Medulla oblongata (tissue), 1 donor: ENCODE measurements at regions not wholly inside any gene's neighbourhood (a gene's known extent, or its start where the extent isn't known, plus 50 kb on each side); places are given as distances from the start of the nearest gene placed in this dataset.

ENCODE experiments used
- DNase-seq: peaks from one replicate; pipeline ENCODE4 v3.0.0-alpha.2; 2015; ENCODE audit errors: extremely low spot score

DNA sequence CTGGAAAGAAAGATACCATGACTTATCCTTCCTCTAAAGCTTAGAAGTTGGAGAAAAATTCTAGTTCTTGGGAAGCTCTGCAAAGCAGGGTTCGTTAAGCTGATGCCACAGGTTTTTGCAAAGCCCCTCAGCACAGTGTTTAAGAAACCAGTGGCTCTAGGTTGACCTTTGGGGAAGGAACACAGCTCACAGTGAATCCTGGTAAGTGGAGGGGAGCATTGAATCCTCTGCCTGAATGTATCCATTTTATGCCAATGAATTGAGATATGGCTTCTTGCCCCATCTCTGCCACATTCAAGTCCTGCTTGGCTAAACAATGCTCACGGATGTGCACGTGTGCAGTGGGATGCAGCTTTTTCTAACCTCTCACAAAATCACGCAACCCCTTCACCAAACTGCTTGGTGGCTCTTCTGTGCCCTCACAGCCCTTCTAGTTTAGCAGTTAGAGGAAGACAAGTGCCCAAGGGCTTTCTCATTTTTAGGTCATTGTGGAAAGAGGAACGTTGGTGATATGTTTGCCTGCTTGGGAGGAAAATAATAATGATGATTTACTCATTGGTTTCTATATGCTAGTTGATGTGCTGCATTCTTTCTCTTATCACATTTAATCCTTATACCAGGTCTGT lies 111.3 kb downstream of the DAD1 start:
- DNase-seq = no peak

DNA sequence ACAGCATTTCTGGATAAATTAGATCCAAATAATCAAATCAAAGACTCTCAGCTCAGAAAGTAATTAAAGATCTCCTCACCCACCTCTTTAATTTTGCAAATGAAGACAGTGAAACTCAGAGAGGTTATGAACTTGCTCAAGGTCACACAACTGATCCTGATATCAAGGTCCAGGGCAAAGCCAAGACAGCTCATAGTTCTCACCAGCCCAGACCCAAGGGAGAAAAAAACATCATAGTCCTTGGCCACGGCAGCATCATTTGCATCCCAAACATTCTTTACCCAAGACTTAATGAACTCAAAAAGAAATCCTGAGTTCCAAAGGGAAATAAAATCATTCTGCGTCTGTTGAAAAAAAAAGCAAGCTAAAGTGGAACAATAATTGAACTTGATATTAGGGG lies 112.1 kb downstream of the DAD1 start:
- no peak for DNase-seq

DNA sequence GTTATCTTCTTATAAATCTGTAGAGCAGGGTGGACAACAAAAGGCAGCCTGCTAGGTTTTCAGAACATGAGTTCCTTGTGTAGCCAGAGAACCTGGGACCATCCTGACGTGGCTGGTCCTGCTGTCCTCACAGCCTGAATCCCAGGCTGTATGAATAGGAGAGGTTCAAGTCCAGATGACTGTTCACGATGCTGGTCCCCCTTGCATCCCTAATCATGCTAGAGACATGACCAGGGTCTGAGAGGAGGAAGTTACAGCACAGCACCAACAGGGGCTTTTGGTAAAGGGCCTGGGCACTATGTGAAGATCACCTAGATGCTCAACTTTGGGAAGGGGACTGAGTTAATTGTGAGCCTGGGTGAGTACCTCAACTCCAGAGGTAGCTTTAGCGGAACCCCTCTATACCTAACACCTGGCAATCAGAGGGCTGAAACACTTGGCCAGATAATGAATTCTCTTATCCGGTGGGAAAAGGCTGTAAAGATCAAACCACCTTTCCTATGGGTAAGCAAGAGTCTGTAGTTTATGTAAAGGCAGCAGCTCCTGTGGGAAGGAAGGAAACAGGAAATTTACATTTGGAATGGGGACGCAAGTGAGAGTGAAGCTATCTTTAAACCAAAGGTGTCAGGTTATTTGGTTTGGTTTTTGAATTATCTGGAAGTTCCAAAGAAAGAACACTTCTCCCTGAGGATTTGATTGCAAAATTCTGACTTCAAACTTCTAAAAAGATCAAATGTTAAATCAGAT lies 112.8 kb downstream of the DAD1 start:
- DNase-seq = no peak

- no peak for DNase-seq
These were observed 113.6 kb downstream of the DAD1 start for GRCh38 chr14:22475381-22475780.

DNA sequence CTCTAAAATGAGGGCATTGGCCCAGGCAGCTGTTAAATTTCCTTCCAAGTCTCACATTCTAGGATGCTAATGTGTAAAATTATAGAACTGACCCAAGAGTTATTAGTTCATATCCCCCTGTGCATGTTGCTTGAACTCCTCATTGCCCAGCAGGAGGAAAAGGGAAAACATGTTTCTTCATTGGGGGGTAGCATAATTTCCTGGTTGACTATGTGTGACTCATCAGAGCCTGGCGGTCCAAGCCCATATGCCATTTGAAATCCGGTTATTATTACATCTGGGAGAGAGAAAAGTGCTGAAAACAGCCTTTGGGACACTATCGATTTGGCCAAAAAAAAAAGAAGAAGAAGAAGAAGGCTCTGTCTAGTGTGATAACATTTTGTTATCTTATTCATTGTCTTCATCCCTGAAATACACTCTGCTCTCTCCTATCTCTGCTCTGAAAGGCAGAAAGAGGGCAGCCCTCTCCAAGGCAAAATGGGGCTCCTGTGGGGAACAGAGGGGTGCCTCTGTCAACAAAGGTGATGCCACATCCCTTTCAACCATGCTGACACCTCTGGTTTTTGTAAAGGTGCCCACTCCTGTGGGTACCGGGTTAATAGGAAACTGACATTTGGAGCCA lies 114.2 kb downstream of the DAD1 start:
- no peak for DNase-seq

DNA sequence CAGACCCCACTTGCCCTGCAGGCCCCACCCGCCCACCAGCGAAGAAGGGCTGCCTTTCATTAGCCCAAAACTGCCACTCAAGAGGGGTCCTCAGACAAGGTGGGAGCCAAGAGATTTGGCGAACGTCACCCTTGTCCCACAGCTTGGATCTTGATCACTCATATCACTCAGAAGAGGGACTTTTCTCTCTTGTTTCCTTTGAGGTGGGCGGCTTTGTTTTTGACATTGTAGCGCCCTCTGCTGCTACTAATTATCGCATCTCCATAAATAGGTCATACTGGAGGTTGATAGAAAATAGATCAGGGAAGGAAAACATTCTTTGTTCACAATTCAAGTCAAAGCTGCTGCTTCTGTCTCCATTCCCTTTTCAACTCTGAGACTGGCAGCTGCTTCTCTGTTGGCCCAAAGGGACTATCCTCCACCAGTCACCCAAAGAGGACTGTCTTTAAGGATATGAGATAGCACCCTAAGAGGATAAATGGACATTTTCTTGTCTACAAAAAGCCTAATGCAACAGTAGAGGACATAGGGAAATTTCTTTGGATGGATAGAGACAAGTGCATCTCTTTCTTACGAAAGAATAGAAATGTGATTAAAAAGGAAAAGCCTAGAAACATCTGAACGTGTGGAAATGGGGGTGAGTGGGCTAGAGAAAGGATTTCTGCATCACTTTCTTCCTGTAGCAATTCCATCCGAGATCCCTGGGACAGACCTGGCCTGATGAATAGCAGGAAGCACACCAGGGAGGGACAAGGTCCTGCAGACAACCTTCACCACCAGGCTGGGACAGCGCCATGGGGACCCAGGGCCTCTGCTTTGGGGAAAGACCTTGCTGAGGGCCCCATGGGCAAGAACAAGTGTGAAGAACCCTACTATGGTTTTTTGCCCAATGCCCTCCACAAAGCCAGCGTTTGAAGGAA lies 115.8 kb downstream of the DAD1 start:
- peak; percentile 83 for DNase-seq

- no peak for DNase-seq
These were observed 116.6 kb downstream of the DAD1 start for GRCh38 chr14:22472466-22472865.

GRCh38 chr14:22471545-22472121 lies 117.4 kb downstream of the DAD1 start:
- peak; percentile 56 for DNase-seq

GRCh38 chr14:22469538-22470303 lies 119.3 kb downstream of the DAD1 start:
- peak; percentile 75 for DNase-seq

- DNase-seq = no peak
These were observed 120.2 kb downstream of the DAD1 start for GRCh38 chr14:22468830-22469229.

GRCh38 chr14:22466491-22466890 lies 122.5 kb downstream of the DAD1 start:
- no peak for DNase-seq

- no peak for DNase-seq
These were observed 123.7 kb downstream of the DAD1 start for GRCh38 chr14:22465201-22465840.

GRCh38 chr14:22464422-22465142 lies 124.4 kb downstream of the DAD1 start:
- no peak for DNase-seq

DNA sequence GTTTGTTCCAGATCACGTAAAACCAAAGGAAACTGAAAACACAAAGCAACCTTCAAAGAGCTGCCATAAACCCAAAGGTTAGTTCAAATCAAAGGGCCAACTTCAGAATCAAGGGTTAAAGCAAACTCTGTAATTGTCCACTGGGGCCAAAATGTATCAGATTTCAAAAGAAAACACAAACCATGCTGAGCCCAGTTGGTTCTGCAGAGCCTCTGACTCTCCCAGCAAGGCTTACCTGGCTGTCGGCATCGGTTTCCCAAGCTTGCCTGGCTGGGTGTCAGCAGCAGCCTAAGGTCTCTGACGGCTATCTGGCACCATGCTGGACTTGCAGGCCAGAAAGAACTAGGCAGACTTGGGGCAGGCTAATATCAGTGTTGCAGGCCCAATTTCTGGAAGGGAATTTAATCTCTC lies 125.3 kb downstream of the DAD1 start:
- no peak for DNase-seq

GRCh38 chr14:22462923-22463322 lies 126.1 kb downstream of the DAD1 start:
- no peak for DNase-seq

- DNase-seq = no peak
These were observed 128.4 kb downstream of the DAD1 start for GRCh38 chr14:22460461-22461195.

DNA sequence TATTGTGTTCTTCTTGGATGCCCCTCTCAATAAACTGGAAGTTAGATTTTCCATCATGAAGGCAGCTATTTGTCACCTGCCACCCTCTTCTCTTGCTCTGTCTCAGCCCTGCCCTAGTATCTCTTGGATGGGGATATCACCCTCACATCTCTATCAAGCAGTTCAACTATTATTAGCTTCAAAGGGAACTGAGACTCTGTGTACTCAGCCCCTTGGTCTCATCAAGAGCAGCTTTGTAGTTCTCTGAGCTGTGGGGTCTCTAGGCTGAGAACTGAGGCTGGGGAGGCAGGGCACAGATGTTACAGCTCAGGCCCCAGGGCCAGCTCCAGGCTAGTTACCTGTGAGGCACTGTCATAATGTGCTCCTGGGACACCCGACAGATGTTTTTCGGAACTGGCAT lies 130.3 kb downstream of the DAD1 start:
- DNase-seq = no peak

DNA sequence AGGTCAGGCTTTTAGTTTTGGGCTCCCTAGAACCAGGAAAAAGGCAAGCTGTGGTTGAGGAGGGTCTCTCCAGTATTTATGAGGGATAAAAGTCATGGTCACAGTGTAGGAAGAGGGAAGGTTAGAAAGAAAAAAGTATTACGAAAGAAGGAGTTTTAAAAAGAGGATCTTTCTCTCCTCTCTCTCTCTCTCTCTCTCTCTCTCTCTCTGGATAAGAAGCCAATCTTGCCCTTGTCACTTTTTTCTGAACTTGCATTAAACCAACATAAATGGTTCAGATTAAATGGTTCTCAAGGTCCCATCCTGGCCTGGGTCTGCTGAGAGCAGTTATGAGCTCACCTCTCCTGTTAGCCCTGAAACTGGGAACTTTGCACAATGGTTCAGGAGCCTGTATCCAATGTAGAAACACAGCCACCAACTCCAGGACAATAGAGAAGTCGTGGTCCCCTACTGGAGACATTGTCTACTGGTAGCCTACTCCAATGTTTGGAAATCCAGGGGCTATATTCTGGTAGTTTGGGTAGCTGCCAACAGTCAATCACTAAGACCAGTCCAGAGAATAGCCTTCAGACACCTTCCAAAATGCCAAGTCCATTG lies 131.9 kb downstream of the DAD1 start:
- no peak for DNase-seq

DNA sequence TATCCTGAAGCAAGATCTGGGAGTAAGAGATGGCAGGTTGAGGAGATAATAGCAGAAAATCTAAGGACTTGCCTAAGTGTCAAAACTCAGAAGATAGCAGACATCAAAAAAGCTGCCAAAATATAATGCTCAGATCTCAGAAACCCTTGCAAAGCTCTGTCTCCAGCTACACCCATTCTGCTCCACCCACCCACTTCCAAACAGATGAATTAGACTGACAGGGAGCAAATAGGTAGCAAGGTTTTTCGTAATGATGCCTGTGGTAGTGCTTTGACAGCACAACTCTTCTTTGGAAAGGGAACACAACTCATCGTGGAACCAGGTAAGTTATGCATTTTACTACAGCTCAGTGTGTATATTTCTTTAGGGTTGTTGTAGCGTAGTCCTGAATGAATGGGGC lies 132.6 kb downstream of the DAD1 start:
- no peak for DNase-seq
